ENCODE measurements at regions not wholly inside any gene's neighbourhood (a gene's known extent, or its start where the extent isn't known, plus 50 kb on each side); places are given as distances from the start of the nearest gene placed in this dataset.
"Not testable (repeated sequence)": the region's sequence is repeated elsewhere in the genome, so short reads cannot be mapped to it uniquely, and the experiment has no call there.

DNA sequence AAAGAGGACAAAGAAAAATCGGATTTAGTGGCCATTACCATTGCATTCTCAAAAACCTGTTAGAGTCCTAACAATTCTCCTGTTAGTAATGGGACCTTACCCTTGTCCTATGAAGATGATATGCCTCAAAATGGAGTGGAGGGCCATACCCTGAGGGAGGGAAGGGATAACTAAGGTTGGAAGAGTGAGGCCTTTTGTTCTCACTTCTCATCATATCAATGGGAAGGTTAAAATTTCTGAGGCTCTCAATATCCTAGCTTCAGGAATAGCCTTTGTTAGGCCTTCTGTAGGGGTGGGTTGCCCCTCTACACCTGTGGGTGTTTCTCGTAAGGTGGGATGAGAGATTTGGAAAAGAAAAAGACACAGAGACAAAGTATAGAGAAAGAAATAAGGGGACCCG is 109.4 kb upstream of the SGIP1 start:
- DNase-seq, result not testable (repeated sequence)

DNA sequence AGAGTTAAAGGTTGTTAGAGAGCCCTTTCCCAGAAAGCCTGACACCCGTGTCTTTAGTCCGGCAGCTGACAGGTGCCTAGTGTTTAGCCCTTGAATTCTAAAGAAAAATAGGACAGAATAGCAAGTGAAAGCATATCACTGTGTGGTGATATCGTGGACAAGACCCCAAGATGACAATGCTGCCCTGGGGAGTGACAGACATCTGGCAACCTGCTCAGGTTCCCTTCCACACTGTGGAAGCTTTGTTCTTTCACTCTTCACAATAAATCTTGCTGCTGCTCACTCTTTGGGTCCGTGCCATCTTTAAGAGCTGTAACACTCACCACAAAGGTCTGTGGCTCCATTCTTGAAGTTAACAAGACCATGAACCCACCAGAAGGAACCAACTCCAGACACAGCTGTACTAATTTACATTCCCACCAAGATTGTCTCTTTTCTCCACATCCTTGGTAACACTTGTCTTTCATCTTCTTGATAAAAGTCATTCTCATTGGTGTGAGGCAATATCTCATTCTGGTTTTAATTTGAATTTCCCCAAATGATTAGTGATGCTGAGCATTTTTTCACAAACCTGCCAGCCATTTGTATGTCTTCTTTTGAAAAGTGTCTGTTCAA is 107.6 kb upstream of the SGIP1 start:
- no peak for DNase-seq

DNA sequence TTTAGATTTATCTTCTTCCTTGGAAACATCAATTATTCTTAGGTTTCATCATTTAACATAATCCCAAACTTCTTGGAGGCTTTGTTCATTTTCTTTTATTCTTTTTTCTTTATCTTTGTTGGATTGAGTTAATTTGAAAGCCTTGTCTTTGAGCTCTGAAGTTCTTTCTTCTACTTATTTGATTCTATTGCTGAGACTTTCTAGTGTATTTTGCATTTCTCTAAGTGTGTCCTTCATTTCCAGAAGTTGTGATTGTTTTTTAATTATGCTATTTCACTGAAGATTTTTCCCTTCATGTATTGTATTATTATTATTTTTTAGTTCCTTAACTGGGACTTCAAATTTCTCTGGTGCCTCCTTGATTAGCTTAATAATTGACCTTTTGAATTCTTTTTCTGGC is 103.1 kb upstream of the SGIP1 start:
- DNase-seq, result not testable (repeated sequence)

DNA sequence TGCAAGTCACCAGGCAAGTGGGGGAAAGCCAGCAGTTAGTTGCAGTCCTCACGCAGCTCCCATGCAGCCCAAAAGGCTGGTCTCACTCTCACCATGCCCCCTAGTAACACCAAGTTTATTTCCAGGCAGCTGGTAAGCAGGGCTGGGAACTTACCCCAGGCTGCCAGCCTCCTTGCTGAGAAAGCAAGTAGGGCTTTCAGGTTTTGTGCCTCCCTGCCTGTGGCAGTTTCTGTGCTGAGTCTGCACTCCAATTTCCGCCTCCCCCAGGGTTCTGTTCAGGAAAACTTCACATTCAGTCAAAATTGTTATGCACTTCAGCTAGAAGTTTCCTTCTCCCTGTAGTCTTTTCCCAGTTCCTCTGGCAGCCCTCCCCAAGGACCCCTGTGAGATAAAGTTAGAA is 102.0 kb upstream of the SGIP1 start:
- no peak for DNase-seq

DNA sequence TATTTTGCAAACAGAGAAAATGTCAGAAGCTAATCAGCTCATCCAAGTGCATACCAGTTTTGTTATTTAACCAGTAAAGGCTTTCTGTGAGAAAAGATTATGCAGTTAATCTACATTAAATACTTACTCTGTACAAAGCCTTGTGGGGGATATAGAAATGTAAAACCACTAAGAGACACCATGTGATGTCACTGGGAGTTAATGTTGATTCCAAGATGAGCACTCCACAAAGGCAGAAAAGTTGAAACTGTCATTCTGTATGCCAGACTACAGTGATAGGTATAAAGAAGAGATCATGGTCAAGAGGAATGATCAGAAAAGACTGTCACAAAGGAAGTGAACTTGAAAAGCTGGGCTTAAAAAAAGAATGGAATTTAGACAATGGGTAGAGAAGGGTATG is 100.3 kb upstream of the SGIP1 start:
- peak; percentile 56 for DNase-seq

DNA sequence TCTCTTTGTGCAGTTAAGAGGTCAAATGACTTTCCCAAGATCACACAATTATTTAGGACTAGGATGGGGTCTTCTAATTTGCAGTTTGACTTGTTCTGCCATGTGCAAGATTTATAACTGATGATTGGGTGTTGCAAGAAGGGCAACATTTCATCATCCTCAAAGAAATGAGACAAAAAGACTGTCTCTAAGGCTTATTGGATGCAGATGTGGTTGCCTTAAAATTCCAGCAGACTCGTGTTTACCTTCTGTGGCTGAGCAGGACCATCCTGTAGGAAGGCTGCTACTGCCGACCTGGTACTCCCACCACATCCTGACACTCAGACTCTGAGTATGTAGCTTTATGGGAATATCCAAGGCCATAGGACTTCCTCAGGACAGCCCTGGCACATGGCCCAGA is 99.9 kb upstream of the SGIP1 start:
- peak; percentile 97 for DNase-seq

DNA sequence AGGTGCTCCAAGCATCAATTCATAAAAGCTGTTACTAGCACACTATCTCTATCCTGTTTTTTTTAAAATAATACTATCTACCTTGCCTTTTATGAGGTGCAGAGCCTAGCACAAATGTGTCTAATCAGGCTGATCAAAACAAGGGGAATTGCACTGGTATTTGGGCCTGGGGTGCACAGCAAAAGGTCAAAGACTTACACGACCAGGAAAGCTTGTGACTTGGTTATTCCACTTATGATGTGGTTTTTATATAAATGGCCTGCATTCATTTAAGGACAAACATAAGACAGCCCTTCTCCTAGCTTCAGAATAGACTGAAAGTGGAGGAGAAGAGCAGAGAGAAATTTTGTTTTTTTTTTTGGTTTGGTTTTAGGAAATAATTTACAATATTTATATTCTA is 98.4 kb upstream of the SGIP1 start:
- no peak for DNase-seq

DNA sequence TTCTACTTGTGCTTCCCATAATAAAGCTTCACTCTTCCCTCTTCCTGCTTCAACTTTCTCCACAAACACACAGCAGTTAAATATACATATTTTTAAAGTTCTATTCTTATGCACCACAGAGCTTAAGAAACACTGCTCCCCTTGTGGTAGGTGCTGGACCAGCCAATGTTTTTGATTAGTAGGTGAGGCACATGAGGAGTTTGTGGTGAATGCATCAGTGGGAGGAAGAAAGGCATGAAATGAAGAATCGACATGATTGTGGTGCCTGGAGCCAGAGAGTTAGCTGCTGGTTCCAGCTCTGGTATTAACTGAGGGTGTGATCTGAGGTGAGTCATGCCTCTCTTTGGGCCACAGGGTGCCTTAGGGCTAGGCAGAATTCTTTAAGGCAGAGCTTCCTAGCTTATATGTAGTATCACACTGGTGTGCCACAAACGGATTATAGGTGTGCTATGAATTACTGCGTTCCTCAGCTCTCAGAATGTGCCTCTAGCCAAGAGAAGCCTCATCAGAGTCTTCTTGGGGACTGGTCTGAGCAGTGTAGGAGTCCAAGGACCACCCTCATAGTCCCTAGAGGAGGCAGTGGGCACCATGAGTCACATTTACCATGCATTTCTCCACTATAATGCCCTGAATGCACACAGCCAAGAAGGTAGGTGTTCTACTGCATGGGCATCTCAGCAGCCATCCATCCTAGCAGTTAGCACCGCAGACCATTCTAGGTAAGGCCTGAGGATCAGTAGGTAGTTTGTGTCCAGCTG is 97.4 kb upstream of the SGIP1 start:
- peak; percentile 93 for DNase-seq

DNA sequence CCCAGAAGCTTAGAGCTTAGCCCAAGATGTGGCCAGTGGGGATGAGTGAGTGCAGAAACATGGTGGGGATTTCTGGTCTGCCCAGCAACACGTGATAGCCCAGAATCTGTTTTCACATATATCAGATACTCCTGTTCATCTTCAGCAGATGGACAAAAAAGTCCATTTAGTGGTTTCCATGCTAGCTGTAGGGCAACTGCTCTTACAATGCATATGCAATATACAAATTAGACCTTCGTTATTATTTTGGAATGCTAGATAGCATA is 96.9 kb upstream of the SGIP1 start:
- no peak for DNase-seq

DNA sequence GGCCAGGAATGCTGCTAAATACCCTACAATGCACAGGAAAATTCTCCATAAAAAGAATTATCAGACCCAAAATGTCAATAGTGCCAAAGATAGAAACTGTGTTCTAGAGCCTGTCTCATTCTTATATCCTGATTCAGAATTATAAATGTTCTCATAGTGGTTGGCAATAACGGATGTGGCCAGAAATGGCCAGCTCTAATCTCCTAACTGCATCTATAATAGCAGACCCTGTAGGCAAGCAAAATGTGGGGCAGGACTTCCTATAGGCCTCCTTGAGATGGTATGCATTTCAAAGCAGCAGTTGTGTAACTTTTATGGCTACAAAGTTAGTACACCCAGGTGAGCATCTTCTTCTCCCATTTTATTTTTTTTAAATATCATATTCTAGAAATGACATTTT is 95.9 kb upstream of the SGIP1 start:
- DNase-seq, result no peak

DNA sequence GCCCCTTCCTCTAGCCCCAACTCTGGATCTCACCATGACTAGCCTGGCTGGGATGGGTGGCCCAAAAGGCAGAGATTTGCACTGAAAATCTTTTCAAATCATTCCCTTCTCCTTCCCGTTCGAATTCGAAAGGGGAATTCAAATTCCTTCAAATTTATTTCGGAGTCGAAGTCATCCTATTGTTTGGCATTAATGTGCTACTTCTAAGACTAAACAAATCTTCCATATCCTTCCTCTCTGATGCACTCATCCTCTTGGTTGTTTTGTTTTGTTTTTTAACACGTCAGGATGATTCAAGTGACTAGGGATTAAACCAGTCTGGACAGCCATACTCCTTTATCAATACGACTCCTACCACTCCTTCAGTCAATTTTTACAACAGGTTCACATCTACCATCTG is 95.5 kb upstream of the SGIP1 start:
- DNase-seq, result no peak

DNA sequence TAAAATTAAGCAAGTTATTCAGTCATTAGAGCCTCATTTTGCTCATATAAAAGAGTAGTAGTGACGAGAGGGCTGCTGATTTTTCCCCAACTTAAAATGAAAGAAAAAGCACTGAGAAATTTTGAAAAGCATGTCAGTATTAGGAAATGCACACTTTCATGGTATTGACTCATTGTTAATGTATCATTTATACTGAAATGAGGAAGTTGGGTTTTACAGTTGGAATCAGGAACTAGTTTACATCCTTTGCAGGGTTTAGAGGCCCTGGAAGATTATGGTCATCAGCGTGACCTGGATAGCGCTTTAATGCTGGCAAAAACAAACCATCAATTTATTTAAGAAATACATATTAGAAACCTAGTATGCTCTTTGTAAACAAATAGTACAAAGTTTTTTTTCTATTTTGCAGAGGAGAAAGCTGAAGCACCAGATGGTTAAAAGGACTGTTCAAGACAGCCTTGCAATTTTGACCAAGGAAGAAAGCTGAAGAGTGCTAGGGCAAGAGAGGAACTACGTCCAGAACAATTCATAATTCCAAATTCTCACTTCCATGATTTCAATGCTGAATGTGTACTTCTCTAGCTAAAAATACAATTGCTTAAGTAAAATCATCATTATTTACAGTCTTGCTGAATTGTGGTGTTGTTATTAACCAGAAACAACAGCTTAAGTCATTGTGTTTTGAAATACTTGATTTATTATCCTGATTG is 94.8 kb upstream of the SGIP1 start:
- DNase-seq, result peak; percentile 60

DNA sequence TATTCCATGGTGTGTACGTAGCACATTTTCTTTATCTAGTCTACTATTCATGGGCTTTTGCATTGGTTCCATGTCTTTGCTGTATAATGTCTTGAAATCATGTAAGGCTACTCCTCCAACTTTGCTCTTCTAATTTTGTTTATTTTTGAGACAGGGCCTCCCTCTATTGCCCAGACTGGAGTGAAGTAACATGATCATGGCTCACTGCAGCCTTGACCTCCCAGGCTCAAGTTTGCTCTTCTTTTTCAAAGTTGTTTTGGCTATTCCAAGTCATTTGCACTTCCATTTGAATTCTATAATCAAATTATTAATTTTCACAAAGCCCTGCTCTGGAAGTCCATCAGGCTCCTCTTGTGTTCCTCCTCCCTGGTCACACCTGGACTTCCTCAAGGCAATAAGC is 90.2 kb upstream of the SGIP1 start:
- DNase-seq, result no peak

DNA sequence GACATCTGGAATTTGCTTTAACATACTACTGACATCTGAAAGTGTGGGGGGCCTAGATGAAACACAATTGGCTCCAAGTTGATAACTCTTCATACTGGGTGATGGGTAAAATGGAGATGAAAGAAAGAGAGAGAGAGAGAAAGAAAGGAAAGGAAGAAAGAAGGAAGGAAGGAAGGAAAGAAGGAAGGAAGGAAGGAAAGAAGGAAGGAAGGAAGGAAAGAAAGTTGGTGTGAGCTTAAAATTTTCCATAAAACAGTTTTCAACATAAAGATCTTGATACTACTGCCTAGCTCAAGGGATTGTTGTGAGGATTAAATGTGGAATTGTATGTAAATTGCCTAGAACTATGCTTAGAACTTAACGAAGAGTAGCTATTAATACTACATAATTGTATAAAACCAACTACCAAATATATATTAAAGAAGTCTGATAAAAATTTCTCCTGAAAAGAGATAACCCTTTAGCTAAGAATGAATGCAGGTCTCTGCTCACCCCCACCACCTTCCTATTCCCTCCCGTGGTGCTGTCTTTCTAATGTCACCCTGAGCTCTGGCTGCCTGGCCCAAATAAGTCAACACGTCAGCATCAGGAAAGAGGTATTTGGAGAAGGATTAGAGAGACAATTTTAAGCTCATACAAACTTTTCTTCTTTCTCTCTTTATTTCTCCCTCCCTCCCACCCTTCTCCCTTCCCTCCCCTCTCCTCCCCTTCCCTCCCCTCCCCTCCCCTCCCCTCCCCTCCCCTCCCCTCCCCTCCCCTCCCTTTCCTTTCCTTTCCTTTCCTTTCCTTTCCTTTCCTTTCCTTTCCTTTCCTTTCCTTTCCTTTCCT is 89.3 kb upstream of the SGIP1 start:
- DNase-seq, result no peak

DNA sequence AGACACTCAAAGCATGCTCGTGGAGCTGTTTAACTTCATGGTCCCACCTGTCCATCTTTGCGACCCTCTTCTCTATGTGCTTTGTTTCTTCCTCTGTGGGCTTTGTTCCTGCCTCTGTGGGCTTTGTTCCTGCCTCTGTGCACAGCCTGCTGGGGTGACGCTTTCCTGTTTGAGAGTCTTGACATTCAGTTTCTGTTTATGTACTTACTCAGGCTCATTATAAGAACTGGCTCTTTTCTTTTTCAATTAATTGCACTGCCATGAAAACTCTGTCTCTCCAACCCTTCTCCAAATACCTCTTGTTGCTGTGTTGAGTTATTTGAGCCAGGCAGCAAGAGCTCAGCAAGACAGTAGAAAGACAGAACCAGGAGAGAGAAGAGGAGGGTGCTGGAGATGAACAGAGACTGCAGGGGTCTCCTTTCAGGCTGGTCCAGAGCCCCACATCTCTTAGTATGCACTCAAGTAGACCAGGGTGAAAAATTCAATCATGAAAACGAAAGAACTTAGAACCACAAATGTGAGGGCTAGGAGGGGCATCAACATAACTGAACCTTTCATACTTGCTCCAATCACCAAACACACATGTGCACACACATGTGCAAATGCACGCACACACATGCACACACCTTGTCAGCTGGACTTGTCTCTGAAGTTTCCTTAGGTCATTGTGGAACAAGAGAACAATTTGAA is 88.3 kb upstream of the SGIP1 start:
- no peak for DNase-seq

DNA sequence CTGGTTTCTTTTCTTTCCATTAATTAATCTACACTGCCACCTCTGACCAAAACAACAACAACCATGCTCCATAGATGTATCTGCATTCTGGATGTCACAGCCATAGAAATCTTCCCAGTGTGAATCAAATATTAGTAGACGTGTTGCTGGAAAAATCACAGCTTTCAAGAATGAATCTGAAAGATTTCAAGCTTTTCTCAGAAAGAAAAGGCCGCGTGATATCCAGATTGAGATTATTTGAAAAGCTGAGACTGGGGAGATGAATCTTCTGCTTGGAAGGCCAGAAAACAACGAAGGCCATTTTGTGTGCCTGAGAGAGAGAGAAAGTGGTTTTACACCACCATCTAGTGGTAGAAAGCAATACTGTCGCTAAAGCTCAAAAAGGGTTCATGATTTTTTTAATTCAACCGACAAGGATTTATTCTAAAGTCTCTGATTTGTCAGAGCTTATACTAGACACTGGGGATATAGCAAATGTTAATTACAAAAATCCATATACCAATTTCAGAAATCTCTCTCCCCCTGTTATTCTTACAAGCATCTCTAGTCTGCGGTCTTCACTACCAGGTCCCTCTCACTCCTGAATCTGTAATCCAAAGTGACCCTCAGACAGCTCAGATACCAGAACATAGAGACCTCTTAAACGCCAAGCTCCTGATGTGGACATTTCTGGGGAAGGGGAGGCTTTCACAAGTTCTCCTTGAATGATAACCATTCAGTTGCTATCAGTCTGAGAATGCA is 87.5 kb upstream of the SGIP1 start:
- peak; percentile 73 for DNase-seq

DNA sequence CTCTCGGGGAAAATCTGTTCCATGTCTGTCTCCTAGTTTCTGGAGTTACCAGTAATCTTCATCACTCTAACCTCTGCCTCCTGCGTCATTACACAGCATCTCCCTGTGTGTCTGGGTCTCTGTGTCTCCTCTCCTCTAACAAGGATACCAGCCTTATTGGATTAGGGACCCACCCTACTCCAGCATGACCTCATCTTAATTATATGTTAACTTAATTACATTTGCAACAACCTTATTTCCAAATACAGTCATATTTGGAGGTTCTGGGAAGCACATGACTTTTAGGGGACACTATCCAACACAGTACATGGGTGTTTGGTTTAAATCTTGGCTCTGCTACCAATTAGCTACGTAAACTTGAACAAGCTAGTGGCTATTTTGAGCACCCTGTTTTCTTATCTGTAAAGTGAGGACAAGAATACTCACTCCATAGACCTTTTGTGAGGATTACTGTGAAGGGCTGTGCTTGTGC is 83.9 kb upstream of the SGIP1 start:
- DNase-seq, result no peak

DNA sequence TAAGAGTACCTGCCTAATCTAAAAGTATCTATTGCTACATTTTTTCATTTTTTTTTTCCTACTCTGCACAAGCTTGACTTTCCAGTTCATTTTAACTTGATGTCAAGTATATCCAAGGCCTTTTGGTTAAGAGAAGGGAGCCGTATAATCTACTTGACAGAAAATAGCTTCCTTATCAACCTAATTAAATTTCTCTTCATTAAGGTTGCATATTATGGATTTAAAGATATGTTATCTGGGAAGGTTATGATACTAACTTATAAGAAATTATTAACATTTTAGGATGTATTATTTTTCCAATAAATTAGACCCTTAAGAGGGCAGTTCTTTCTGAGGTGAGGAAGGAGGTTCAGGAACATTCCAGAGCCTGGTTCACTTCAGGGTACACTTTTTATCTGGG is 83.1 kb upstream of the SGIP1 start:
- no peak for DNase-seq

DNA sequence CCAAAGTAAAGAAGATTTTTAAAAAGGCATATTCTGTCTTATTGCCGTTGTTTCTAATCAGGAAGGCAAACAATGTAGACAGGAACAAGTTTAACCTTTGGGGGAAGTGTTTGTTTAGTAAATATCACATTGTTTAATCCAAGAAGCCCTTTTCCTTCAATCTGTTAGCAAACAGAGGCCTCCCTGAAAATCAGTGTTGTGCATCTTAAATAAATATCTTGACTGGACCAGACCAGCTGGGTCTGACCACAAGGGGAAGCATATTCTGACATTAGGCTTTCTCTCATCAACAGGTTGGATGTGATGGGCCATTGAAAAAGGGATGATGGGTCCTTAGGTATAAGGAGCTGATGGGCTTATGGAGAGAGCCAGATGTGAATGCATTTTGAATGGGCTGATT is 81.8 kb upstream of the SGIP1 start:
- no peak for DNase-seq

DNA sequence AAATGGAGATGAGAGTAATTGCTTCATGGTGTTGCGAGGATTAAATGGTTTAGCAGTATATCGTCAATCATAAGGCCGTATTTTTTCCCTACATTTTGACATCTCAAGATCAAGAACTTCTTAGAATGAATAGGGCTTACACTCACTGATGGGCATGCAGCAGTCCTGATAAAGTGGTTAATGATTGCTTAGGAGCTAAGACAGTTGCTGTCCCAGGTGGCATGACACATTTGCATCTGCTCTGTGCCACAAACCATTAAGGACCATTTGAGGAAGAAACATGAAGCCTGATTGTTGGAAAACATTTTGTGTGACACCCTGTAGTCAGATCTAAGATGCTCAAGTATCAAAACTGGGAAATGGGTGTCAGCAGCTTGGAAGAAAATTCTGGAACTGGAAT is 81.0 kb upstream of the SGIP1 start:
- DNase-seq, result no peak

DNA sequence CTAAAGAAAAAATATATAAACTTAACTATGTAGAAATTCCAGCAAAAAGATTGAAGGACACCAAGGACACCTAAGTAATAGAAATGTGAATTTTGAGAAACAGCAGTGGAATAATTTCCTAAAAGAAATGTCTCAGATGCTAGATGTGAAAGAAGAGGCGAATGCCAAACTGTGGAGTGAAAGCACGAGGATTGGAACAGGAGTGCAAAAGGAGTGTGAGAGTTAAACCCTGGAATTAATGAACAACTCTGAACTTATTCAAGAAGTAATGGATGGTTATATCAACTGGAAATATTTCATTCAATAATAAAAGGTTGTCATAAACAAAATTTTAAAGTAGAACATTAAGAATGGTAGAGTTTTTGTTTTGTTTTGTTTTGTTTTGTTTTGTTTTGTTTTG is 78.5 kb upstream of the SGIP1 start:
- no peak for DNase-seq

DNA sequence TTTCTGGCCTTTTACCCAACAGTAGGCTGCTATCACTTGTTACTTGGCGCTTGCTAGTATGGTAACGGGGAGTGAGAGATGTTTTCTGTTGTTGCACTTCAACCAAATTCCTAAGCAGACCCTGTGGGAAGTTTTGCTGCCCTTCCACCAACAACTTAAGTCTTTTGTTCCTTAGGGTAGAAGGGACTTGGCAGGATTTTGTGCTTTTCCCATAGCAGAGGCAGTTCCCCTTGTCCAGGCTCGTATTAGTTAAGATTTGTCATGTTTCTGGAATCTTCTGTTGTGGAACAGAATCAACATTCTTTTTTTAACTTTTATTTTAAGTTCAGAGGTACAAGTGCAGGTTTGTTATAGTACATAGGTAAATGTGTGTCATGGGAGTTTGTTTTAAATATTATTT is 73.2 kb upstream of the SGIP1 start:
- DNase-seq, result no peak
